ENCODE measurements at regions not wholly inside any gene's neighbourhood (a gene's known extent, or its start where the extent isn't known, plus 50 kb on each side); places are given as distances from the start of the nearest gene placed in this dataset.

GRCh38 chr7:153354071-153354470, 594.5 kb downstream of the ACTR3B start:
- Mint-ChIP-seq H3K4me3 (no peak overlapping the region), H3K4me1 (ENCODE audit: low read depth) (no peaks in the 10 kb centered on the region), H3K36me3 (ENCODE audit: low read depth) (no peaks in the 10 kb centered on the region), H3K27ac (no peak overlapping the region), H3K27me3 (ENCODE audit: insufficient read depth) (peaks cover 2% of the 10 kb centered on the region), H3K9me3 (peaks cover 43% of the 10 kb centered on the region)
- DNase-seq: no peak
- TF ChIP-seq, protein P1, sequence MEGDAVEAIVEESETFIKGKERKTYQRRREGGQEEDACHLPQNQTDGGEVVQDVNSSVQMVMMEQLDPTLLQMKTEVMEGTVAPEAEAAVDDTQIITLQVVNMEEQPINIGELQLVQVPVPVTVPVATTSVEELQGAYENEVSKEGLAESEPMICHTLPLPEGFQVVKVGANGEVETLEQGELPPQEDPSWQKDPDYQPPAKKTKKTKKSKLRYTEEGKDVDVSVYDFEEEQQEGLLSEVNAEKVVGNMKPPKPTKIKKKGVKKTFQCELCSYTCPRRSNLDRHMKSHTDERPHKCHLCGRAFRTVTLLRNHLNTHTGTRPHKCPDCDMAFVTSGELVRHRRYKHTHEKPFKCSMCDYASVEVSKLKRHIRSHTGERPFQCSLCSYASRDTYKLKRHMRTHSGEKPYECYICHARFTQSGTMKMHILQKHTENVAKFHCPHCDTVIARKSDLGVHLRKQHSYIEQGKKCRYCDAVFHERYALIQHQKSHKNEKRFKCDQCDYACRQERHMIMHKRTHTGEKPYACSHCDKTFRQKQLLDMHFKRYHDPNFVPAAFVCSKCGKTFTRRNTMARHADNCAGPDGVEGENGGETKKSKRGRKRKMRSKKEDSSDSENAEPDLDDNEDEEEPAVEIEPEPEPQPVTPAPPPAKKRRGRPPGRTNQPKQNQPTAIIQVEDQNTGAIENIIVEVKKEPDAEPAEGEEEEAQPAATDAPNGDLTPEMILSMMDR (IDR thresholded peaks at IDR 0.05): no peak

DNA sequence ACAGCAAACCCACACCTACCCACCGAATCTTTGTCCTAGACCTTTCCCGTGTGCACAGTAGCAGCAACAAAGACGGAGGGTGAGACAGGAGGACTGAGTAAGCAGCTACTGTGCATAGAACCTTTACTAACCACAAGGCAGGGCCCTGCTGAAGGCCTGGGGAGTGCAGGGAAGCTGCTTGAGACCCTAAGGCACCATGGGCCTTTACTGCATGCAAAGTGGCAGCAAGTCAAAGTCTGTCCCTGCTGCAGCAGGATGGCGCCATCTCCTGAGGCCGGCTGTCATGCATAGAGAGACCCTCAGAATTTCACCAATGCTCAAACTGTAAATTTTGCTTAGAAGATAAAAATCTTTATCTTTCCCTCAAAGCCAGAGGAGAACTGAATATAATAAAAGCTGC, 610.5 kb downstream of the ACTR3B start:
- H3K27ac Mint-ChIP-seq: no peak overlapping the region
- H3K4me1 Mint-ChIP-seq (ENCODE audit: low read depth): no peaks in the 10 kb centered on the region
- H3K4me3 Mint-ChIP-seq: no peak overlapping the region
- no peak for DNase-seq
- H3K27me3 Mint-ChIP-seq (ENCODE audit: insufficient read depth): no peaks in the 10 kb centered on the region; the same call in 1 of the 2 replicates
- H3K9me3 Mint-ChIP-seq: peaks cover 31% of the 10 kb centered on the region
- H3K36me3 Mint-ChIP-seq (ENCODE audit: low read depth): peaks cover 11% of the 10 kb centered on the region
- TF ChIP-seq, protein P1 (IDR thresholded peaks at IDR 0.05): no peak

- H3K27me3 Mint-ChIP-seq (ENCODE audit: insufficient read depth): peaks cover 2% of the 10 kb centered on the region
- H3K4me3 Mint-ChIP-seq: no peak overlapping the region
- no peak overlapping the region for H3K27ac Mint-ChIP-seq
- TF ChIP-seq, protein P1 (IDR thresholded peaks at IDR 0.05): no peak
- H3K9me3 Mint-ChIP-seq: peaks cover 51% of the 10 kb centered on the region
- peaks cover 10% of the 10 kb centered on the region; the same call in 1 of the 2 replicates for H3K36me3 Mint-ChIP-seq (ENCODE audit: low read depth)
- H3K4me1 Mint-ChIP-seq (ENCODE audit: low read depth): no peaks in the 10 kb centered on the region
- no peak for DNase-seq
Measured at GRCh38 chr7:153380636-153381035, 621.1 kb downstream of the ACTR3B start.

DNA sequence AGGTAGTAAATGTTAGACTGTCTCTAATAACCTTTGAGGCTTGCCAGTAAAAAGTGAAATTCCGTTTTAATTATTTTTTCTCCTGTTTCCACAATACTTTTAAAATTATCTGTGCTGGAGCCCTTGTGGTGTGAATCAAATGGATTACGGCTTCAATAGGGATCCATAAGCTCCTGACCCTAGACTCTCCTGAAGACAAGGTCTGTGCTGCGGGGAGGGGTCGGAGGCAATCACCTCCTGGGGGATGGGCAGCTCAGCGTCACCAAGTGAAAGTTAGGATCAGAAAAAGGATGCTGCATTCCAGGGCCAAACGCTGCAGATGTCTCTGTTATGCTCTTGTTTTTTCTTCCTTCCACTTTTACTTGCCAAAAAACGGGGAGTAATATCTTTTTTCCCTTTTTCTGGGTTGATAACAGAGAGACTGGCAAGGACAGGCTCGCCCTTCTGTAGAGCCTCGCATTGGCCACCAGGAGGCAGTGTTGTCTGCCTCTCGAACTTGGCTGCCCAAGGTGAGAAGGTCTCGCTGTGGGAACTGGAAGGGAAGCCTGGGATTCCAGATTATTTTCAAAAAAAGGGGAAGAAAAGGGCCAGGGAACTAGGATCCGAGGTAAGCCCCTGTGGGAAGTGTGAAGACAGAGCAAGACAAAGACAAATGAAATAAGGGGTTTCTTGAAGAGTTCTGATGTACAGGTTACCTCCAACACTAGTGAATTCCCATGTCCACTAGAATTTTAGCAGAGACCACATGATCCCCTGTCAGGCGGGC, 621.9 kb downstream of the ACTR3B start:
- Mint-ChIP-seq H3K4me3 (no peak overlapping the region), H3K27me3 (ENCODE audit: insufficient read depth) (peaks cover 2% of the 10 kb centered on the region), H3K36me3 (ENCODE audit: low read depth) (peaks cover 10% of the 10 kb centered on the region; the same call in 1 of the 2 replicates), H3K27ac (no peak overlapping the region), H3K4me1 (ENCODE audit: low read depth) (no peaks in the 10 kb centered on the region), H3K9me3 (peaks cover 51% of the 10 kb centered on the region)
- no peak for DNase-seq
- TF ChIP-seq, protein P1 (IDR thresholded peaks at IDR 0.05): peak; percentile 62; the same call in 1 of the 2 replicates

DNA sequence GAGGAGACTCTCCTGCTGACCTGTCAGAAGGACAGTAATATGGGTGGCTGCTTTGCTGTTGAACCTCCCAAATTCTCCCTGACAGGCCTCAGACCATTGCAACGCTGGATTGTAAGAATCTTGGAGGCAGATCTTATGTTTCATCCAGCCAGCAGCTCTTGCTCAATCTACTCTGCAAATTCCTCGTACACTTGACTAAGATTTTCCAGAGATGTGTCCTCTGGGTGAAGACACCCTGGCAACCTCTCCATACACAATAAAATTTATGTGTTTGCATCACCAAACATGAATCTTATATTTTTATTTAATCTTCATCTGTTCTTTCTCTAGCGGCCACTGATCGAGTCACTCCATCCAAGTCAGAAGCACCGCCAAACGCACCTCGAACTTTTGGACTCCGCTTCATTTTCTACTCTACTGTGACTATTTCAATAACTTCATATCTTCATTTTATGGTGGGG, 623.1 kb downstream of the ACTR3B start:
- no peaks in the 10 kb centered on the region for H3K4me1 Mint-ChIP-seq (ENCODE audit: low read depth)
- peaks cover 2% of the 10 kb centered on the region for H3K27me3 Mint-ChIP-seq (ENCODE audit: insufficient read depth)
- TF ChIP-seq, protein P1 (IDR thresholded peaks at IDR 0.05): no peak
- no peak overlapping the region for H3K4me3 Mint-ChIP-seq
- peaks cover 10% of the 10 kb centered on the region; the same call in 1 of the 2 replicates for H3K36me3 Mint-ChIP-seq (ENCODE audit: low read depth)
- no peak overlapping the region for H3K27ac Mint-ChIP-seq
- peaks cover 45% of the 10 kb centered on the region for H3K9me3 Mint-ChIP-seq
- DNase-seq: no peak
